ENCODE measurements at regions not wholly inside any gene's neighbourhood (a gene's known extent, or its start where the extent isn't known, plus 50 kb on each side); places are given as distances from the start of the nearest gene placed in this dataset.

- ChIA-PET POLR2A (no interaction called here), CTCF (interaction anchor here (0.8 to 3.3 kb wide), 6 partner anchors 10 to 20 kb away, joined by 3 to 23 read pairs (median 8); no protein-coding TSS in a partner anchor)
- TF ChIP-seq, protein P1, sequence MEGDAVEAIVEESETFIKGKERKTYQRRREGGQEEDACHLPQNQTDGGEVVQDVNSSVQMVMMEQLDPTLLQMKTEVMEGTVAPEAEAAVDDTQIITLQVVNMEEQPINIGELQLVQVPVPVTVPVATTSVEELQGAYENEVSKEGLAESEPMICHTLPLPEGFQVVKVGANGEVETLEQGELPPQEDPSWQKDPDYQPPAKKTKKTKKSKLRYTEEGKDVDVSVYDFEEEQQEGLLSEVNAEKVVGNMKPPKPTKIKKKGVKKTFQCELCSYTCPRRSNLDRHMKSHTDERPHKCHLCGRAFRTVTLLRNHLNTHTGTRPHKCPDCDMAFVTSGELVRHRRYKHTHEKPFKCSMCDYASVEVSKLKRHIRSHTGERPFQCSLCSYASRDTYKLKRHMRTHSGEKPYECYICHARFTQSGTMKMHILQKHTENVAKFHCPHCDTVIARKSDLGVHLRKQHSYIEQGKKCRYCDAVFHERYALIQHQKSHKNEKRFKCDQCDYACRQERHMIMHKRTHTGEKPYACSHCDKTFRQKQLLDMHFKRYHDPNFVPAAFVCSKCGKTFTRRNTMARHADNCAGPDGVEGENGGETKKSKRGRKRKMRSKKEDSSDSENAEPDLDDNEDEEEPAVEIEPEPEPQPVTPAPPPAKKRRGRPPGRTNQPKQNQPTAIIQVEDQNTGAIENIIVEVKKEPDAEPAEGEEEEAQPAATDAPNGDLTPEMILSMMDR (IDR thresholded peaks at IDR 0.05; ENCODE audit: insufficient read depth, low read length, missing control alignments), result no peak
- DNase-seq (ENCODE audit: low read depth, low spot score), result no peak
- H3K4me3 ChIP-seq (ENCODE audit: low read depth, low read length), result no peak overlapping the region
These were observed 62.0 kb upstream of the AMZ2 start for GRCh38 chr17:68185820-68186219.

- no peak for DNase-seq (ENCODE audit: low read depth, low spot score)
- ChIA-PET POLR2A (no interaction called here), CTCF (interaction anchor here (1.3 to 4.7 kb wide), 3 partner anchors 10 to 13 kb away, joined by 4 to 26 read pairs (median 6); no protein-coding TSS in a partner anchor)
- no peak overlapping the region for H3K4me3 ChIP-seq (ENCODE audit: low read depth, low read length)
- TF ChIP-seq, protein P1 (IDR thresholded peaks at IDR 0.05; ENCODE audit: insufficient read depth, low read length, missing control alignments), result no peak
These were observed 57.3 kb upstream of the AMZ2 start for GRCh38 chr17:68190495-68190894.

DNA sequence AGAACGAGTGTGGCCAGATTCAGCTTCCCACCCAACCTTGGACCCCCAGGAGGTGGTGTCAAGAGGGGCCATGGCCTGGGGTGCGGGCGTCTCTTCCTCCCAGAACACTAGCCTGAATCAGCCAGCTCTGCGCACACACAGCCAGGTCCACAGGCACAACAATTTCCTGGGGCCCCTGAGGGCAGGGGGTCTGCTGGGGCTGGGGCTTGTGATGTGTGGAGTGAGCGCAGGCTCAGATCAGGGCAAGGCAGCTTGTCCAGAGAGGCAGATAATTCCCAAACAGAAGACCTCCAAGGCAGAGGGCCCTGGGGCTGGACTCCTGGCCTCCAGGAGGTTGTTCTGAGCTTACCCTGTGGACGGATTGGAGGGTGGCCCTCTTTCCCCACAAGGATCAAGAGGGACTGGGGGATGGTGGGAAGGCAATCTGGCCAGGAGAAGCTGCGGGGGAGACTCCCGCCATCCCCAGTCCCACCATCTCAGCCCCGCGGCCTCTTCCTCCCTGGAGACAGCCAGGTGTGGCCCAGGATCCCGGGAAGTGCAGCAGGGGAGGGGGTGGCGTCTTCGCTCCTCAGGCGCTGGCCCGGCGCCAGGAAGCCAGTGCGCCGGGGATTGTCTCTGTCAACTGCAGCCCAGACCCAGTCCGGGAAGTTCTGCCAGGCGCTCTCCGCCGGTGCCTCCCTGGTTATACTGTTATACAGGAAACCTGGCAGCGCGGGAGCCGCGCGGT, 52.0 kb upstream of the AMZ2 start:
- H3K4me3 ChIP-seq (ENCODE audit: low read depth, low read length), result no peak overlapping the region
- ChIA-PET POLR2A (no interaction called here), CTCF (interaction anchor here (1.3 to 1.8 kb wide), 3 partner anchors 10 to 23 kb away, joined by 4 to 10 read pairs (median 7); no protein-coding TSS in a partner anchor)
- DNase-seq (ENCODE audit: low read depth, low spot score), result no peak
- TF ChIP-seq, protein P1 (IDR thresholded peaks at IDR 0.05; ENCODE audit: insufficient read depth, low read length, missing control alignments), result no peak

DNA sequence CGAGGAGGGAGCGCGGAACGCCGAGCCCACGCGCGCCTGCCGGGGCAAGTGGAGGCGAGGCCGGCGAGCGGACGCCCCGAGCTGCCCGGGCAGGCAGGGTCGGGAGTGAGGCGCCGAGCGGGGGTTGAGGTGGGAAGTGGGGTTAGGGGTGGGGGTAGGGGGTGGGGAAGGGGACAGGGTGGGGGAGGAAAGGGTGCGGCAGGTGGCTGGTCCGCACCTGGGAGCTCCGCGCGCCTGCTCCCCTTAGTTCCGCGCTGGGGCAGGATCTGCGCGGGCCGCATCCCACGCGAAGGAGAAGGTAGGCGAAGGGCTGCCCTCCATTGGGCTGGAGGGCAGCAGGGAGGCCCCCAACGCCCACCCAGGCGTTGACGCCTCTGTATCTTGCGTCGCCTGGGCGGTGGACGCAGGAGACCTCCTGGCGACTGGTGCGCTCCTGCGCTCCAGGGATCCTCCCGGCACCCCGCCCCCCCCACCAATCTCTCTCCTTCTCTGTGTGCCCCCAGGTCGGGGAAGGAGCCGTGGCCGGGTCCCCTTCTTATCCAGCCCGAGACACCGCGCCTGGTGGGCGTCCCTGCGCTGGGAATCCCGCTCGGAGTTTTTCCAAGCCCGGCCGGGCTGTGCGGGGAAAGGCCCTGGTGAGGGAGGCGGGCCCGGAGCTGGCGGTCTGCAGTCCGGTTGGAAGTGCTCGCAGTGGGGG, 51.3 kb upstream of the AMZ2 start:
- CTCF ChIA-PET, result interaction anchor here (1.1 to 1.8 kb wide), 6 partner anchors 9 to 139 kb away, joined by 3 to 10 read pairs (median 4); no protein-coding TSS in a partner anchor
- H3K4me3 ChIP-seq (ENCODE audit: low read depth, low read length), result no peak overlapping the region
- no peak for DNase-seq (ENCODE audit: low read depth, low spot score)
- POLR2A ChIA-PET, result no interaction called here
- TF ChIP-seq, protein P1 (IDR thresholded peaks at IDR 0.05; ENCODE audit: insufficient read depth, low read length, missing control alignments), result no peak

- POLR2A ChIA-PET, result no interaction called here
- H3K4me3 ChIP-seq (ENCODE audit: low read depth, low read length), result no peak overlapping the region
- TF ChIP-seq, protein P1 (IDR thresholded peaks at IDR 0.05; ENCODE audit: insufficient read depth, low read length, missing control alignments), result no peak
- no peak for DNase-seq (ENCODE audit: low read depth, low spot score)
- CTCF ChIA-PET, result interaction anchor here (1.1 to 1.3 kb wide), 3 partner anchors 9 to 139 kb away, joined by 3 read pairs; no protein-coding TSS in a partner anchor
These were observed 50.5 kb upstream of the AMZ2 start for GRCh38 chr17:68197091-68197996.
